GM18517 (cell line): ENCODE measurements at regions not wholly inside any gene's neighbourhood (a gene's known extent, or its start where the extent isn't known, plus 50 kb on each side); places are given as distances from the start of the nearest gene placed in this dataset.
"Not testable (repeated sequence)": the region's sequence is repeated elsewhere in the genome, so short reads cannot be mapped to it uniquely, and the experiment has no call there.

ENCODE experiments used
- ATAC-seq: cut with Tn5 transposase; IDR thresholded peaks from one replicate; pipeline ENCODE4 v1.9.1; 2021; ENCODE audit warnings: mild to moderate bottlenecking, moderate library complexity; ENCODE audit not compliant: unreplicated experiment

DNA sequence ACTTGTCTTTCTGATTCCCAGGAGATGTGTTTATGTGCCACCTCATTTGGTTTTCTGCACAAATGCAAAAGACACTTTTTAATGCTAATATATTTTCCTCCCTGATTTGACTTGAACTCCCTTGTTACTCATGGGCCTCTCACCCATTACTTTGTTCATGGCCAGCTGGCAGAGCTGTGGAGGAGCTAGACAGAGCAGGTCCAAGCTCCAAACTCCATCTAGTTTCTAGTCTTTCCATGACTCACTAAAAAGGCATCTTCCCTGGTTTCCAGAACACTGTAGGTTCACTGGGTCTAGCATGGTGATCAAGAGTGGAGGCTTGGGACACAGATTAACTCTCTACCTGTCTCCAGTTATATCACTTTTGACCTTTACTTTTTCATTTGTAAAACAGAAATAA is 161.0 kb upstream of the SLC28A3 start:
- ATAC-seq: no peak

DNA sequence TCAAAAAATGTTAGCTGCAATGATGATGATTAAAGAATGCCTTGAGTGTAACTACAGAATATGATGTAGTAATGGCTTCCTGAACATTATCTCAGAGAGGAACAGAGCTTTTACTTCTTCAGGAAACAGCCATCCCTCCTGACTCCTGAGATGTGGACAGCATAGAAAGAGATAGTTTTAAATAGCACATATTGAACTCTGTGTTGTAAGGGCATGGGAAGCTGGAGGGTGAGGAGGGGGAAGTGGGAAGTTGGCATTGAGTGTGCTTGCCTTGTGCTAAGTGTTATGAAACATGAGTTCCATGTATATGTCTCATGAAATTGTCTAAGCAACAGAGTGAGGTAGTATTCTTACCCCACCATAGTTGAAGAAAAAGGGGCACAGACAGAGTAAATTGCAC is 161.5 kb upstream of the SLC28A3 start:
- ATAC-seq: no peak

DNA sequence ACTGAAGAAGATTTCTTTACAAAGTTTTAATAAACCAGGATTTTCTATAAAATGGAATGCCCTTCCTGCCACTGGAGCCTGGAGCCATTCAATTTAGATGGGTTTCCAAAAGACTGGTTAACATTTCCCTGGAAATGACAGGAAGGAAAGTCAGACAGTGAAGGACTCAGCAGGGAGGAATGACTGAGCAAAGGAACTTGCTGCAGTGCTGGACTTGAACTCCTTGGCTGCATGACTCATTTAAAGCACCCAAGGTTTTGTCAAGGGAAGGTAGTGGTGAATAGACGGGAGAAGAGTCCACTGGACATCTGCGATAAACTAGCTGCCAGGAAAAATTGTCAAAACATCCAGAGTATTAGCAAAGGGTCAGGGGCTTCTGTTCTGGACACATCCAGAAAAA is 163.8 kb upstream of the SLC28A3 start:
- ATAC-seq: no peak

DNA sequence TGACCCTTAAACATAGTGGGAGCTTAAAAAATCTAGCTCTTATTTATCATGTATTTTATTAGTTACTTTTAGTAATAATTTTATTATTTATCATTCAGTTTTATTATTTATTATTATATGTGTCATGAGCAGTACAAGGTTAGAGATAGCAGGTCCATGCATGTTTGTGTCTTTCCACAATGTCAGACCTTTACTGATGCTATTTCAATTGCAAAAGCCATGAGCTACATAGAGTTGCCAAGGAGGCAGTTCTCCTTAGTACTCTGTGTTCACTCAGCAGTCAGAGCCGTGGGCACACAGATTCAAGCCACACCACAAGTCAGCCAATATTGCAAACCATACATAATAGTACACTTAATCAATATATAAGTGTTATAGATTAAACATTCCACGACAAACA is 157.9 kb upstream of the NTRK2 start:
- no peak for ATAC-seq

DNA sequence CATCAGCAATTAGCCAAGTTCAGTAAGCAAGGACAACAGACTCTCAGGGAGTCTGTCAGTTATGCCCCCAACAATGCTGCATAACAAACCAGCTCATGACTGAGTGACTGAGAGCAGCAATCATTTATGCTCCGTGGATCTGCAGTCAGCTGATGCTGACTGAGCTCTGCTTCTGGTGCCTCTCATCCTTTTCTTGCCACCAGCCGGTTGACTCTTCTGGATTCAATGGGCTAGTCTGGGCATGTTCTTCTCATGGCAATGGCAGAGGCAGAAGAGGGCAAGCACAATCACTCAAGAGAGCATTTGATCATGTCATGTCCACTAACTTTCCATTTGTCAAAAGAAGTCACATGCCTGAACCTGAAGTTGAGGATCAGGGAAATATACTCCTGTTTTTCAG is 157.0 kb upstream of the NTRK2 start:
- no peak for ATAC-seq

DNA sequence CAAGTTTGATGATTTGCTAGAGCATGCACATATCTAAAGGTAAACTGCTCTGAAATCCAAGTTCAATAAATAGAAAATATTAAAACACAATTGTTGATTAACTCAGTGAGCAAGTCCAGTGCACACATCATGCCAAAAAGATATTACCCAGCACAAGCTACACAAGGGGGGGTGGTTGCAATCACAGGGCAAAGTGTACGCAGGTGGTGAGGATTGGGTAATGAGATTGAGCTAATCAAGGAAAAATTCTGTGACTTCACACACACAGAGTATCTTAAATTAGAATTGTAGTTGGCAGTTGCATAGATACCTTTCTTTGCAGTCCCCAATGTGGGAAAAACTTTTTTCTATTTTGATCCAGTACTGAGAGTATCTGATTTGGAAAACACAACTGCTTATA is 156.1 kb upstream of the NTRK2 start:
- no peak for ATAC-seq

DNA sequence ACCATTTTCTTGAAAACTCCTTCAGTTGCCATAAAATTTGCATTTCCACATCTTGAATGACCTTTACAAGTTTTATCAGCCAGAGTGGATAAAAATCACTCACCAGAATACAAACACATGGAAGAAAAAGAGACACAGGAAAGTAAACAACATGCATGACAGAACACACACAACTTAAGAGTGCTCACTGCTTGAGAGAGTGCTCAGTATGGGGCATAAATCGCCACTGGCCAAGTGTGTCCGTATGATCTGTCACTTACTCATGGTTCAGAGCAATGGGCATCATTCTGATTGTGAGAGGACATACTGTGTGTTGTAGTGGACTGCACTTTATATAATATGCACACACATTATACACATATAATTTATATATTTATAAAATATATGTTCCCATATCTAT is 155.6 kb upstream of the NTRK2 start:
- ATAC-seq: no peak

DNA sequence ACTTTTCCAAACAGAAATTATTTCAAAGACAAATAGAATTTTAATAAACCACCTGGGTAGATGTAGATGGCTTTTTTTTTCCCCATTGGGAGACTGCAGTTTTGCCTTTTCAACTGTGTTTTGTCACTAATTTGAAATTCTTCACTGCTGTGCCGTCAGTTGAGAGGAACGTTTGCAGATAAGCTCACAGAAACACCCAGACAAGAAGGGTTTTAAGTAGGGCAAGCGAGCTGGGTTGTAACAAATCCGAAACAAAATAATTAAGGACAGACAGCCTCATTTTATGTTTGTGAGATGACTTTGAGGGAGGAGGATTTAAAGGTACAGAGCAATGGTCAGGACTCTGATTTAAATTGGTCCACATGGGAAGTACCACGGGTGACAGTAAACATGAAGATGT is 155.1 kb upstream of the NTRK2 start:
- no peak for ATAC-seq

DNA sequence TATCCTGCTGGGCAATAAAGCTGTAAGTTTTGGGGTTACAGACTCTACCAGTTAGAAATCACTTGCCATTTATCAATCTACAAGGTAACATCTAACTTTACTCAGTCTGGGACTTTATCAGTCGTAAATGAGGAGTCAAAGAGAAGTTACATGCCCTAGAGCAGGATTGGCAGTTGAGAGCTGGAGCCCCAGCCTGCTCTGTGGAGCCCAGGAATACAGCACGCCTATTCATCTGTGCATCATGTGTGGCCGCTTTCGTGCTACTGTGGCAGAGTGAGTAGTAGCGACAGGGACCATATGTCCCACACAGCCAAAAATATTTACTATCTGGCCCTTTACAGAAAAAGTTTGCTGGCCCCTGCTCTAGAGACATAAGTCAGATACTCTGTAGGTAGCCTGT is 152.5 kb upstream of the NTRK2 start:
- no peak for ATAC-seq

DNA sequence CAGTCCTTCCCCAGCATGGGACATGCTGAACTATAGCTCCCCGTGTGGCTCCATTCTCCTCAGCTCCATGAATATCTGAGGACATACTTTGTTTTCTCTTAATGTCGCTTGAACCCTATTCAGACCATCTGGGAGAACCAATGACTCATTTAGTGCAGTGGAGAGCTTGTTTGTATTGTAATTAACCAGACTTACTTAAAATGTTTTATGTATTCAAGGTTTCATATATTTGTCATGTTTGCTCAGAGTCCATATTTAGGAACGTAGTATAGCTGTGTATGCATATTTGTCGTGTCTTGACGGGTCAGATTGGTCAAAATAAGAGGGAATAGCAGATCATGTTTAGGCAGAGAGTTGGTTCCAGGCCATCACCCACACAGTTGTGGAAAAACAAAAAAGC is 150.1 kb upstream of the NTRK2 start:
- no peak for ATAC-seq

DNA sequence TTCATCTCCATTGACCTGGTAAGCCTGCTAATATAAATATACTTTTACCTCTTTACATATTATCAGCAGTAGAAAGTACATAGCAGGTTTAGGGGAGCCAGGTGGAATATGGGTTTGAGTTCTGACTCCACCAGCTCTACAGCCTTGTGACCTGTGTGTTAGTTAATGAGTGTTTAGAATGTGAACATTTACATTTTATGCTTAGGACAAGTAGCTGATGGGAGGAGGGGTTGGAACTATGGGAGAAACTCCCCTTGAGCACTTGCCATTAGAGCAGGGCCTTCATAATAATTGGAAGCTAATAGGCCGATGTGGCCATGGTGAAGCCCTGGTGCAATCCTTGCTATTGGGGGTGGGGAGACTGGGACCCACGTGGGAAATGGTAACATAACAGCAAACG is 148.3 kb upstream of the NTRK2 start:
- ATAC-seq: no peak

DNA sequence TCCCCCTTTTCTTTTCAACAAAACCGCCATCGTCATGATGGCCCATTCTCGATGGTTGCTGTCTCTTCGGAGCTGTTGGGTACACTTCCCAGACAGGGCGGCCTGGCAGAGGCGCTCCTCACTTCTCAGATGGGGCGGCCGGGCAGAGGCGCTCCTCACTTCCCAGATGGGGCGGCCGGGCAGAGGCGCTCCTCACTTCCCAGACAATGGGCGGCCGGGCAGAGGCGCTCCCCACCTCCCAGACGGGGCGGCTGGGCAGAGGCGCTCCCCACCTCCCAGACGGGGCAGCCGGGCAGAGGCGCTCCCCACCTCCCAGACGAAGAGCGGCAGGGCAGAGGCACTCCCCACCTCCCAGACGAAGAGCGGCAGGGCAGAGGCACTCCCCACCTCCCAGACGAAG is 143.3 kb upstream of the NTRK2 start:
- not testable (repeated sequence) for ATAC-seq

DNA sequence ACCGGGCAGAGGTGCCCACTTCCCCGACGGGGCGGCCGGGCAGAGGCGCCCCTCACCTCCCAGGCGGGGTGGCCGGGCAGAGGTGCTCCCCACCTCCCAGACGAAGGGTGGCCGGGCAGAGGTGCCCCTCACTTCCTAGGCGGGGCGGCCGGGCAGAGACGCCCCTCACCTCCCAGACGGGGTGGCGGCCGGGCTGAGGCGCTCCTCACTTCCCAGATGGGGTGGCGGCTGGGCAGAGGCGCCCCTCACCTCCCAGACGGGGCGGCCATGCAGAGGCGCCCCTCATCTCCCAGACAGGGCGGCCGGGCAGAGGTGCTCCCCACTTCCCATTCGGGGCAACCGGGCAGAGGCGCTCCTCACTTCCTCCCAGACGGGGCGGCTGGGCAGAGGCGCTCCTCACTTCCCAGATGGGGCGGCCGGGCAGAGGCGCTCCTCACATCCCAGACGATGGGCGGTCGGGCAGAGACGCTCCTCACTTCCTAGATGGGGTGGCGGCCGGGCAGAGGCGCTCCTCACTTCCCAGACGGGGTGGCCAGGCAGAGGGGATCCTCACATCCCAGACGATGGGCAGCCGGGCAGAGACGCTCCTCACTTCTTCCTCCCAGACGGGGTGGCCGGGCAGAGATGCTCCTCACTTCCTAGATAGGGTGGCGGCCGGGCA is 142.3 kb upstream of the NTRK2 start:
- not testable (repeated sequence) for ATAC-seq

DNA sequence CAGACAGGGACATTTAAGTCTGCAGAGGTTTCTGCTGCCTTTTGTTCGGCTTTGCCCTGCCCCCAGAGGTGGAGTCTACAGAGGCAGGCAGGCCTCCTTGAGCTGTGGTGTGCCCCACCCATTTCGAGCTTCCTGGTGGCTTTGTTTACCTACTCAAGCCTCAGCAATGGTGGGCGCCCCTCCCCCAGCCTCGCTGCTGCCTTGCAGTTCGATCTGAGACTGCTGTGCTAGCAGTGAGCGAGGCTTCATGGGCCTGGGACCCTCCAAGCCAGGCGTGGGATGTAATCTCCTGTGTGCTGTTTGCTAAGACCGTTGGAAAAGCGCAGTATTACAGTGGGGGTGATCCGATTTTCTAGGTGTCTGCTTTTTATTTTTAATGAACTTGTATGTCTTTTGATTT is 133.6 kb upstream of the NTRK2 start:
- not testable (repeated sequence) for ATAC-seq

DNA sequence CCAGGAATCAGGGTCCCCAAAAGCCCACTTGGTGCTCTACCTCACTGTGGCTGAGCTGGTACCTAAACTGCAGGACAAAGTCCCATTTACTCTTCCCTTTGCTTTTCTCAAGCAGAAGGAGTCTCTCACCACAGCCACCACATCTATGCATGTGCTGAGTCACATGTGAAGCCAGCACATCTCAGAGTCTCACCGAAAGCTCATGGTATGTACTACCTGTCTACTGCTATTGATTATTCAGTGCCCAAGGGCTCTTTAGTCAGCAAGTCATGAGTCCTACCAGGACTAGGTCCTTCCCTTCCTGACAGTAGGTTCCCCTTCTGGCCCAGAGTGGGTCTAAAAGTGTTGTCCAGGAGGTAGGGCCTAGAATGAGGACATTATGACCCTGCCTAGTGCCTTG is 130.7 kb upstream of the NTRK2 start:
- ATAC-seq: no peak

DNA sequence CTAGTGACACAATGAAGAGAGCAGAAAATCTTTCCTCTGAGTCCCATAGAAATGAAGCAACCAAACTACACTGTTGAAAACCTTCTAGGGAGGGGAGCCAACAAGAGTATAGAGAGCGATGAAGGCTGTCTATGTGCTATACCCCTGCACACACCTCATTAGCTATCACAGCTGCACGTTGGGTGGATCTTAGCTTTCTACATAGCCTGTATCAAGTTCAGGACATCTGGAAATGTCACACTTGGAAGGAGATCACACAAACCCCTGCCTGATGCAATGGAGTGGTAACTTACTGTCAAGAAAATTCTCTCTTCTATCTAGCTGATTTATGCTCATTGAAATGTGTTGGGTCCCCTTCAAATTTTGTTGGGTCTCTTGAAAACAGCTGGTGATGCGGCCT is 127.0 kb upstream of the NTRK2 start:
- no peak for ATAC-seq

DNA sequence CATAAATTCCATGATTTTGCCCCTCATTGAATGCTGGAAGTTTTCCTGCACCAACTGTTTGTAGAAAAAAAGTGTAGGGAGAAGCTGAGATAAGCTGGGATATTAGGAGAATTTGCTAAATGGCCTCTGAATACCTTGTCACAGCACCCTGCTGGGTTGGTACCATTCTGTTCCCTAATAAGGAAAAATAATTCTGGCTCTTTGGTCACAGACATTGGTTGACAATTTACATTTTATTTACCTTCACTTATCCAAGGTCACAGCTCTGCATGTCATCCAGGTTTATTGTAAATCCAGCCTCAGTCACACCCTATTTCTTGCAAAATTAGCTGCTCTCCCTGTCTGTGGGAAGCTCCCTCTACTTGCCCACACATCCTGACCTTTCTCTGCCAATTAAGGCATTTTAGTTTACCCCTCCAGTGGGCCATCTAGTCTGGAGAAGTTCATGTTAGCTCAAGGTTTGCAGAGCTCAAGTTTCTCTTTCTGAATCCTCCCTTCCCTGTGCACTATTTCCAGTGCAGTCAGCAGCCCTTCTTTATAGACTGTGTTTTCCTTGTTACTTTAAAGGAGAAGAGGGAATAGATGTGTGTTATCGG is 115.4 kb upstream of the NTRK2 start:
- ATAC-seq: no peak

DNA sequence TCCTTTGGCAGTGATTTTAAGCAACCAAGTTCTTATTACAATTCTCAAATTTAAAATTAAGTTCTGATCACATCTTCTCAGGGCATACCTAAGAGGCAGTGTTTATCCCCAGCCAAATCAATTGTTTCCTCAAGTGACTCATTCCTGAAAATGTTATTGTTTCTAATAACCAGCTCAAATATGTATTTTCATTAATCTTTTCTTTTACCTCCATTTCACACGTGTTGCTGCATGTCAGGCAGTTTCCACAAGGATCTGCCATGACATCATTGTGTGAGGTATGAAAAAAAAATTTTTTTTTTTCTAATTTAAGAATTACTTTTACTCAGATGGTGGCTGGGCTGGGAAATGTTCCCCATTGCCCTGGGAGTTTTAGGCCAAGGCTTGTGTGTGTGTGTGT is 113.0 kb upstream of the NTRK2 start:
- ATAC-seq: no peak

DNA sequence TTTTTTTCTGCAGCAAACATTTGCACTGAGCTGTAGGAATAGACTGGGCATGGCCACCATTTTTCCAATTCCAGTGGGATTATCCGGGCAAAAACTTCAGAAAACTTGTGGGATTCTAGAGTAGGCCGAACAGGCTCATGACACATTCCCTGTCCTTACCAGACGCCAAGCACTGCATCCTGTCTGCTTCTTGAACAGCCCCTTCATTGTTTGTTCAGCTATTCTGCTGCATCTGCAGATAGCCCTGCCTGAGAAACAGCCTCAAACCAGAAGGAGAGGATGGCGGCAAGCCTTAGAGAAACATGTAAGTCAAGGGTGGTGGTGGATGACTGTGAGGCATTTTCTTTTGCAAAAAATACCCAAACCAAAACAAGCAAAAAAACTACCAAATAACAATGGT is 111.8 kb upstream of the NTRK2 start:
- no peak for ATAC-seq

DNA sequence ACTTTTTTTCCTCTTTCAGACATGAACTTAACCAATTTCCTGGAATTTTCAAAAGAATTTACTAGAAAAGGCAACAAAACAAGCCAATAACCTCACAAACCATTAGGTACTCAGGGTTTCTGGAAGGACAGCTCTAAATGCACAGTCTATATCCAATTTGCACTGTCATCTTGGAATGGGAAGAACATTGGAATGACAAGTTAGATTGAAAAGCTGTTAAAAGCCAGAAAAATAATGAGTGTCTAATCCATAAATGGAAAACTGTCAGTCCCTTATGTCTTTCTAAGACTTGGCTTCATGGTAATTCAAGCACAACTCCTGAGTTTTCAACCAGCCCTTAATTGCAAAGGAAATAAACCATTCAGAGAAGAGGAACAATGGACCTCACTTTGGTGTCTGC is 105.8 kb upstream of the NTRK2 start:
- ATAC-seq: no peak

DNA sequence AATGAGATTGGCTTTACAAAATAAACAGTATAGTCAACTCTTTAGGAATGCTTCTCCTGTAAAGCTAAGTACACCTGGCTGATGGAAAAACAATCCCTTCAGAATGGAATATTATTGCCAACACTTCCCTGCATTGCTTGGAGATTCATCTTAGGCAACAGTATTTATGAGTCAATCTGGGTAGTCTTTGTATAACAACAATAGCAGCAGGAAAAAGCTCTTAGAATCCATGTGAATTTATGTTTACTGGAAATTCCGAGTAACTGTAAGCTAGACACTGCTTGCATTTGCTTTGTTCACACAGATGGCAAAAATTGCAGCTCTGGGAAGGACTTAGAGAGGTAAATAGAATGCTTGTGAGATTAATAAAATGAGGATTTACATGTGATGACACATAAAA is 101.7 kb upstream of the NTRK2 start:
- ATAC-seq: no peak

DNA sequence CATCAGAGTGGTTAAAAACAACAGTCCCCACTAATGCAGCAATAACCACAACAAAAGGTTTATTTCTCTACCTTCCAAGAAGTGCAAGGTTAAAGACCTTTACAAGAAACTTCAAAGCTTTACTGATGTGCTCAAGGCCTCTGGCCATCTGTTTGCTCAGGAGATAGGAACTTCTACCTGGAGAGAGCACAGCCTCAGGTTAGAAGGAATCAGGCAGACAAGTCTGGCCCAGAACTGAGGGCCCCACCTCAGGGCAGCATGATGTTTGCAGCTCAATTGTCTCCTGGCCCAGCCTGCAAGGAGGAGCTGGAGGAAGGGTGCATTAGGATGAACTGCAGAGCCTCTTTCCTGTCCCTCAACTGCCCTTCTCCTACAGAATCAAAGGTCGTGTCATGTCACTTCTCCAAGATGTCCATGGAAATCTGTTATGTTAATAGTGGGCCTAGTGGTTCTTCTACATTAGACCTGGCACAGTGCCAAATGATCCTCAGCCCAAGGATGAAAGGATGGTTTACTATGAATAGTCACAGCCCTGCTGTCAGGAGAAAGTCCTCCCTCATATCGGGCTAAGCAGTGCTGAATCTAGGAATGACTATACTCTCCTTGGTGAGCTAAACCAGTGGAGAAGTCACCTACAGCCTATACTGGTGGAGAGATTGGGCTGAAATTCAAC is 98.9 kb upstream of the NTRK2 start:
- ATAC-seq: no peak

DNA sequence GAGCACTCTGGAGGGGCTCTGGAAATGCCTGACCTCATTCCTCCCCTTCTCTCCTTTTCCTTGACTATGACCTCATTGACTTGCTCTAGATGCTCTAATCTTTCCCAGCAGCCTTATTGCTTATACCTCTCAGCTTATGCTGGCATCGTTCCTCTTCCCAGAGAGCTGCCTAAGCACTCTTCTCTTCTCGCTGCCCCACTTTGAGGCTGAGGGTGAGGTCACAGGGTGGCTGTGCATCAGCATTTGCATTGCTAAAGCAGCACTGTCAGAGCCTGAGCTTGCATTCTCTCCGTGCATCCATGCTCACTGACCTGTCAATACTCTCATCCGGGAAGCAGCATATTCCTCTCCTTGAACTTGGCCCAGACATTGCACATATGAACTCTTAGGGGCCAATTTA is 96.4 kb upstream of the NTRK2 start:
- no peak for ATAC-seq
